Erythroblast (primary cell): ENCODE measurements at regions not wholly inside any gene's neighbourhood (a gene's known extent, or its start where the extent isn't known, plus 50 kb on each side); places are given as distances from the start of the nearest gene placed in this dataset.

Source experiments
- GATA1 ChIP-seq: IDR thresholded peaks from 2 replicates; pipeline ENCODE4 v1.6.1; 2011; ENCODE audit warnings: low read depth, mild to moderate bottlenecking, control low read depth, low read length, moderate library complexity
- POLR2A ChIP-seq: IDR thresholded peaks from 2 replicates; pipeline ENCODE4 v1.6.1; 2011; ENCODE audit warnings: mild to moderate bottlenecking, low read length

DNA sequence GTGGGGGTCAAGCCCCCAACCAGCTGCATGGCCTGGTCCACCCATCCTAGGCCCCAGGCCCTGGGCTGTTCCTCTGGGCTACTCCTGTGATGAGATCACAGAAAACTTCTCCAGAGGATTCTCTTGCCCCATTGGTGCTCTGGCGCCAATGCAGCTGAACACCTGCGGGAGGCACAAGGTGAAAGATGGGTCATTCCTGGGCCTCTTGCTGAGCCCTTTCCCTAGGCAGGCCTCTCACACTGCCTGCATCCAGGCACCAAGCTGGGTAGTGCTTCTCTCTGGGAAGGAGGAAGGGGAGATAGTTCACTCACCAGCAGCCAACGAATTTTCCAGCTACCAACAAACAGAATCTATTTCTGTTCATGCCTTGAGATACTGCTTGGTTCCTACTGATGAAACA is 142.1 kb downstream of the PXDC1 start:
- TF ChIP-seq POLR2A: no peak
- no peak for TF ChIP-seq GATA1
